PC-3 (cell line): ENCODE measurements at regions not wholly inside any gene's neighbourhood (a gene's known extent, or its start where the extent isn't known, plus 50 kb on each side); places are given as distances from the start of the nearest gene placed in this dataset.

Source experiments
- EZH2 ChIP-seq: fragments of 300-600 bp; sonication (generic); IDR thresholded peaks from one replicate; pipeline ENCODE4 v1.6.1; 2017; ENCODE audit warnings: antibody characterized with exemption, mild to moderate bottlenecking, low read length; ENCODE audit not compliant: unreplicated experiment
- TF ChIP-seq, protein P1 (sequence below): fragments of 300-600 bp; sonication (generic); conservative IDR thresholded peaks from 2 replicates; pipeline ENCODE4 v1.5.1; 2017; ENCODE audit warnings: antibody characterized with exemption, low read depth, mild to moderate bottlenecking, low read length

DNA sequence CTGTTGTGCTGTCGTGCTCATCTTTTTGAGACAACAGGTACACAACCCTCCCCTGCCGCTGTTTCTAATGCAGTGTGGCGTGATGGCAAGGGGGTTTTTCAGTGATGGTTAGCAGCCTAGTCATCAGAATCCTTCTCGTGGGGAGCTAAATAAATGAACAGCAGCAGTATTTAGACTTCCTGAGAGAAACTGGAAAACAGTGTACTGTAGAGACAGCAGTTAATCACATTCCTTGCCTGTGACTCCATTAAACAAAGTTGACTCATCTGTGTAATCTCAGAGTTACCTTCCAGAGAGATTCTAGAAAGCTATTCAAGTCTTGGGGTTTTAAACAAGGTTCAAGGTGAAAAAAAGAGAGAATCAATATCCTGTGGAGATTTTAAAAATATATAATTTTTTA is 1753.2 kb upstream of the PCDH7 start:
- TF ChIP-seq, protein P1, sequence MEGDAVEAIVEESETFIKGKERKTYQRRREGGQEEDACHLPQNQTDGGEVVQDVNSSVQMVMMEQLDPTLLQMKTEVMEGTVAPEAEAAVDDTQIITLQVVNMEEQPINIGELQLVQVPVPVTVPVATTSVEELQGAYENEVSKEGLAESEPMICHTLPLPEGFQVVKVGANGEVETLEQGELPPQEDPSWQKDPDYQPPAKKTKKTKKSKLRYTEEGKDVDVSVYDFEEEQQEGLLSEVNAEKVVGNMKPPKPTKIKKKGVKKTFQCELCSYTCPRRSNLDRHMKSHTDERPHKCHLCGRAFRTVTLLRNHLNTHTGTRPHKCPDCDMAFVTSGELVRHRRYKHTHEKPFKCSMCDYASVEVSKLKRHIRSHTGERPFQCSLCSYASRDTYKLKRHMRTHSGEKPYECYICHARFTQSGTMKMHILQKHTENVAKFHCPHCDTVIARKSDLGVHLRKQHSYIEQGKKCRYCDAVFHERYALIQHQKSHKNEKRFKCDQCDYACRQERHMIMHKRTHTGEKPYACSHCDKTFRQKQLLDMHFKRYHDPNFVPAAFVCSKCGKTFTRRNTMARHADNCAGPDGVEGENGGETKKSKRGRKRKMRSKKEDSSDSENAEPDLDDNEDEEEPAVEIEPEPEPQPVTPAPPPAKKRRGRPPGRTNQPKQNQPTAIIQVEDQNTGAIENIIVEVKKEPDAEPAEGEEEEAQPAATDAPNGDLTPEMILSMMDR: no peak
- no peak for TF ChIP-seq EZH2
